Upper lobe of right lung (tissue), 1 donor: ENCODE measurements at regions not wholly inside any gene's neighbourhood (a gene's known extent, or its start where the extent isn't known, plus 50 kb on each side); places are given as distances from the start of the nearest gene placed in this dataset.

ENCODE experiments used
- ATAC-seq: fragments of 200-7000 bp; cut with Tn5 transposase; one replicate; pipeline ENCODE4 v1.9.1; 2020; ENCODE audit warnings: mild to moderate bottlenecking, moderate library complexity
- DNase-seq: peaks from one replicate; pipeline ENCODE4 v3.0.0-alpha.2; 2020
- H3K27ac ChIP-seq: fragments of 200-600 bp; one replicate; pipeline ENCODE4 v1.8.0; 2022
- H3K27me3 ChIP-seq: fragments of 200-600 bp; one replicate; pipeline ENCODE4 v1.8.0; 2022; ENCODE audit warnings: mild to moderate bottlenecking
- H3K36me3 ChIP-seq: fragments of 200-600 bp; one replicate; pipeline ENCODE4 v1.8.0; 2022
- H3K4me1 ChIP-seq: fragments of 200-600 bp; one replicate; pipeline ENCODE4 v1.8.0; 2022
- H3K4me3 ChIP-seq: fragments of 200-600 bp; one replicate; pipeline ENCODE4 v1.8.0; 2022; ENCODE audit warnings: mild to moderate bottlenecking
- H3K9me3 ChIP-seq: fragments of 200-600 bp; one replicate; pipeline ENCODE4 v1.8.0; 2022
- CTCF ChIP-seq: fragments of 200-600 bp; IDR thresholded peaks from one replicate; pipeline ENCODE4 v1.8.0; 2022; ENCODE audit warnings: antibody characterized with exemption
- intact Hi-C: fragments of 100-400 bp; cut with DNase I; formaldehyde crosslinking; loops from one replicate; pipeline ENCODE4 v1.11.0; 2022
- donor health status: DM: no; HTN: yes; CAD: no; lungs with severe emphysema.

- Histone ChIP-seq H3K4me1 (no peaks in the 10 kb centered on the region), H3K4me3 (no peak overlapping the region), H3K27ac (no peak overlapping the region), H3K9me3 (no peaks in the 10 kb centered on the region), H3K27me3 (no peaks in the 10 kb centered on the region), H3K36me3 (no peaks in the 10 kb centered on the region)
- ATAC-seq, result no peak
- DNase-seq, result no peak
- no peak for TF ChIP-seq CTCF
- intact Hi-C loops, result no loop called here
These were observed 484.1 kb downstream of the IGSF11 start for GRCh38 chr3:118550556-118550955.

- no peaks in the 10 kb centered on the region for H3K27me3 ChIP-seq
- no peaks in the 10 kb centered on the region for H3K9me3 ChIP-seq
- no peak for TF ChIP-seq CTCF
- intact Hi-C loops, result no loop called here
- H3K27ac ChIP-seq, result no peak overlapping the region
- ATAC-seq (no peak), DNase-seq (no peak)
- H3K4me1 ChIP-seq, result no peaks in the 10 kb centered on the region
- H3K36me3 ChIP-seq, result no peaks in the 10 kb centered on the region
- H3K4me3 ChIP-seq, result no peak overlapping the region
These were observed 480.4 kb downstream of the IGSF11 start for GRCh38 chr3:118554148-118554838.

GRCh38 chr3:118556983-118557382, 477.7 kb downstream of the IGSF11 start:
- TF ChIP-seq CTCF, result no peak
- H3K4me3 ChIP-seq, result no peak overlapping the region
- no peaks in the 10 kb centered on the region for H3K36me3 ChIP-seq
- no peaks in the 10 kb centered on the region for H3K9me3 ChIP-seq
- ATAC-seq (peak; percentile 51), DNase-seq (no peak)
- H3K27me3 ChIP-seq, result peaks cover 6% of the 10 kb centered on the region
- no peaks in the 10 kb centered on the region for H3K4me1 ChIP-seq
- no peak overlapping the region for H3K27ac ChIP-seq
- intact Hi-C loops, result no loop called here

- intact Hi-C loops, result no loop called here
- ATAC-seq, result no peak
- H3K27ac ChIP-seq, result no peak overlapping the region
These were observed 477.1 kb downstream of the IGSF11 start for GRCh38 chr3:118557513-118557912.

GRCh38 chr3:118559286-118559685, 475.4 kb downstream of the IGSF11 start:
- no peak for ATAC-seq

More at GRCh38 chr3:118557513-118557912, 477.1 kb downstream of the IGSF11 start:
- H3K4me3 ChIP-seq, result no peak overlapping the region
- no peaks in the 10 kb centered on the region for H3K4me1 ChIP-seq
- no peak for TF ChIP-seq CTCF
- no peaks in the 10 kb centered on the region for H3K9me3 ChIP-seq
- H3K36me3 ChIP-seq, result no peaks in the 10 kb centered on the region
- no peak for DNase-seq
- peaks cover 6% of the 10 kb centered on the region for H3K27me3 ChIP-seq

More at GRCh38 chr3:118559286-118559685, 475.4 kb downstream of the IGSF11 start:
- Histone ChIP-seq H3K27me3 (peaks cover 6% of the 10 kb centered on the region), H3K4me1 (no peaks in the 10 kb centered on the region), H3K9me3 (no peaks in the 10 kb centered on the region), H3K27ac (no peak overlapping the region), H3K4me3 (no peak overlapping the region), H3K36me3 (no peaks in the 10 kb centered on the region)
- no peak for TF ChIP-seq CTCF
- intact Hi-C loops, result no loop called here
- DNase-seq, result no peak
